WERI-Rb-1 (cell line): ENCODE measurements at regions not wholly inside any gene's neighbourhood (a gene's known extent, or its start where the extent isn't known, plus 50 kb on each side); places are given as distances from the start of the nearest gene placed in this dataset.

Experiments
- DNase-seq: peaks from one replicate; pipeline ENCODE4 v3.0.0-alpha.2; 2020
- H3K27ac ChIP-seq: fragments of 250-450 bp; sonication (Bioruptor Pico); 2 replicates; pipeline ENCODE4 v1.5.1; 2020; ENCODE audit warnings: mild to moderate bottlenecking, moderate library complexity
- H3K27me3 ChIP-seq: fragments of 250-450 bp; sonication (Bioruptor Pico); 2 replicates; pipeline ENCODE4 v1.5.1; 2021; ENCODE audit warnings: mild to moderate bottlenecking, low read depth, moderate library complexity; ENCODE audit not compliant: insufficient read depth, severe bottlenecking
- H3K36me3 ChIP-seq: fragments of 250-450 bp; sonication (Bioruptor Pico); 2 replicates; pipeline ENCODE4 v1.5.1; 2020; ENCODE audit warnings: mild to moderate bottlenecking, moderate library complexity
- H3K4me3 ChIP-seq: 2 replicates; pipeline ENCODE4 v1.5.1; 2011; ENCODE audit warnings: low read depth, mild to moderate bottlenecking, control low read depth, low read length
- H3K9me3 ChIP-seq: fragments of 250-450 bp; sonication (Bioruptor Pico); 2 replicates; pipeline ENCODE4 v1.5.1; 2021; ENCODE audit warnings: mild to moderate bottlenecking, moderate library complexity; ENCODE audit not compliant: severe bottlenecking
- TF ChIP-seq, protein P1 (sequence below): IDR thresholded peaks from 2 replicates; pipeline ENCODE4 v1.5.1; 2011; ENCODE audit warnings: low read depth, mild to moderate bottlenecking, control low read depth, inconsistent platforms, low read length

DNA sequence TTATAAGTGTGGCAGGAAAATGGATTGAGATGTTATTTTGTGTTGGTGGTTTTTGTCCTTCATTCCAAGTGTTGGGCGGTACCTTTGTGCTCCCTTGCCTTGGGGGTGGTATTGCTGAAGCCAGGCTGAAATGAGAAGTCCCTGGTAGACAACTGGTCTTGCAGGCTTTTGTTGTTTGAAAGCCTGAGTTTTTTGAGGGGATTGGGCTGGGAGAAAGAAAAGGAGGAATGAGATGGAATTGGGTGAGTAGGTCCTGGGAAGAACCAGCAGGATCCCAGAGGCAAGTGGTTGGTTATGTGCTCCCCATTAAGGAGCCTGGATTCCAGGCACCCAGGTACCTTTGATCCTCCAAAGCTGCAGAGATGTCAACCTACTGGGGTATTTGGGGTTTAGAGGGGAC lies 93.7 kb upstream of the SLC2A1 start:
- no peak overlapping the region for H3K4me3 ChIP-seq
- no peaks in the 10 kb centered on the region for H3K27me3 ChIP-seq
- no peak overlapping the region for H3K27ac ChIP-seq
- no peak for DNase-seq
- H3K9me3 ChIP-seq: no peaks in the 10 kb centered on the region
- H3K36me3 ChIP-seq: no peaks in the 10 kb centered on the region
- TF ChIP-seq, protein P1, sequence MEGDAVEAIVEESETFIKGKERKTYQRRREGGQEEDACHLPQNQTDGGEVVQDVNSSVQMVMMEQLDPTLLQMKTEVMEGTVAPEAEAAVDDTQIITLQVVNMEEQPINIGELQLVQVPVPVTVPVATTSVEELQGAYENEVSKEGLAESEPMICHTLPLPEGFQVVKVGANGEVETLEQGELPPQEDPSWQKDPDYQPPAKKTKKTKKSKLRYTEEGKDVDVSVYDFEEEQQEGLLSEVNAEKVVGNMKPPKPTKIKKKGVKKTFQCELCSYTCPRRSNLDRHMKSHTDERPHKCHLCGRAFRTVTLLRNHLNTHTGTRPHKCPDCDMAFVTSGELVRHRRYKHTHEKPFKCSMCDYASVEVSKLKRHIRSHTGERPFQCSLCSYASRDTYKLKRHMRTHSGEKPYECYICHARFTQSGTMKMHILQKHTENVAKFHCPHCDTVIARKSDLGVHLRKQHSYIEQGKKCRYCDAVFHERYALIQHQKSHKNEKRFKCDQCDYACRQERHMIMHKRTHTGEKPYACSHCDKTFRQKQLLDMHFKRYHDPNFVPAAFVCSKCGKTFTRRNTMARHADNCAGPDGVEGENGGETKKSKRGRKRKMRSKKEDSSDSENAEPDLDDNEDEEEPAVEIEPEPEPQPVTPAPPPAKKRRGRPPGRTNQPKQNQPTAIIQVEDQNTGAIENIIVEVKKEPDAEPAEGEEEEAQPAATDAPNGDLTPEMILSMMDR: no peak

DNA sequence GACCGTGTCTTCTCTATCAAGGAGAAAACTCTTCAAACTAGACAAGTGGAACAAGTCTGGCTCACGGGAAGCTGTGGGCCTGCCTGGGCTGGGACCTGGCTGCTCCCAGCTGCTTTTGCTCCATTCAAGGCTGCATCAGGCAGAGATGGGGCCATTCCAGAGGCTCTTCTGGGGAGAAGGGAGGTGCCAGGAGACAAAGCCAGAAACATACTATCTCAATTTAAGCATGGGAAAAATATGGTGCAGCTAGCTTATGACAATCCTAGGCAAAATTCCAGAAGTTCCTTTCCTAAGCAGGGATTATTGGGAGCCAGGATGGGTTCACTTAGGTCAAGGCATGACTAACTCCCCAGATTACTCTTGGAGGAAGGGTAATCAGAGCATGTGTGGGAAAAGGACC lies 90.8 kb upstream of the SLC2A1 start:
- TF ChIP-seq, protein P1: no peak
- no peaks in the 10 kb centered on the region for H3K36me3 ChIP-seq
- peak; percentile 21 for DNase-seq
- H3K9me3 ChIP-seq: no peaks in the 10 kb centered on the region
- H3K27me3 ChIP-seq: no peaks in the 10 kb centered on the region
- H3K4me3 ChIP-seq: no peak overlapping the region
- H3K27ac ChIP-seq: no peak overlapping the region

DNA sequence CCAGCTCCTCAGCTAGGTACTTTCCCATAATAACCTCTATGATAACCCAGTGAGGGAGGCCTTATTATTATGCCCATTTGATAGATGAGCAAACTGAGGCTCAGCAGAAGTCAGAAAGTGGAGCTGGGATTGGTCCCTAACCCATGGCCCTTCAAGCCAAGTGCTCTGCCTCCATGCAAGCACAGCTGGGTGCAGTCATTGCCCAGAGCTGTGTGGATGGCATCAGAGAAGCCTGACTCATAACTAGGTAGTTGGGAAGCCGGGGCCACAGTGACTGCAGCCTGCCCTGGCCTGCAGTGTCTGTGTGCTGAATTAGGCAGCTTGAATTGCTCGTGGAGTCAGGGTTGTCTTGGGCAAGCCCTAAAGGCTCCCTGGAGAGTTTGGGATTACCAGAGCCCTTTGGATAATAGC lies 89.9 kb upstream of the SLC2A1 start:
- no peak overlapping the region for H3K4me3 ChIP-seq
- H3K9me3 ChIP-seq: no peaks in the 10 kb centered on the region
- peak; percentile 56 for DNase-seq
- H3K36me3 ChIP-seq: no peaks in the 10 kb centered on the region
- TF ChIP-seq, protein P1: no peak
- H3K27ac ChIP-seq: no peak overlapping the region
- H3K27me3 ChIP-seq: no peaks in the 10 kb centered on the region

DNA sequence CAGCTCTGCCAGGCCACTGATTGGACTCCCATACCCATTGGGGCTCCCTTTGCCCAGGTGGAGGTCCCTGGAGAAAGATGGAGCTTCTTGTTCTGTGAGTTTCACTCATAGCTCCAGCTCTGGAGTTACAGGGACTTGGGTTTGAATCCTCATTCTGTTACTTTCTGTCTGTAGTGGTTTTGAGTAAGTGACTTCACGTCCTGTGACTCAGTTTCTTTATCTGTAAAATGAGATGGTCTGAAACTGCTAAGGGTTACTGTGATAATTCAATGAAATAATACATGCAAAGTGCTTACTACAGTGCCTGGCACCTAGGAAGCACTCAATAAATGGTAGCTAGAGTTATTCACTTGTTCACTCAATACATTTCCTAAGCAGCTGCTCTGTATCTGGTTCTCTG lies 88.5 kb upstream of the SLC2A1 start:
- Histone ChIP-seq H3K4me3 (no peak overlapping the region), H3K27me3 (no peaks in the 10 kb centered on the region), H3K27ac (no peak overlapping the region), H3K36me3 (no peaks in the 10 kb centered on the region), H3K9me3 (no peaks in the 10 kb centered on the region)
- no peak for DNase-seq
- TF ChIP-seq, protein P1: no peak

DNA sequence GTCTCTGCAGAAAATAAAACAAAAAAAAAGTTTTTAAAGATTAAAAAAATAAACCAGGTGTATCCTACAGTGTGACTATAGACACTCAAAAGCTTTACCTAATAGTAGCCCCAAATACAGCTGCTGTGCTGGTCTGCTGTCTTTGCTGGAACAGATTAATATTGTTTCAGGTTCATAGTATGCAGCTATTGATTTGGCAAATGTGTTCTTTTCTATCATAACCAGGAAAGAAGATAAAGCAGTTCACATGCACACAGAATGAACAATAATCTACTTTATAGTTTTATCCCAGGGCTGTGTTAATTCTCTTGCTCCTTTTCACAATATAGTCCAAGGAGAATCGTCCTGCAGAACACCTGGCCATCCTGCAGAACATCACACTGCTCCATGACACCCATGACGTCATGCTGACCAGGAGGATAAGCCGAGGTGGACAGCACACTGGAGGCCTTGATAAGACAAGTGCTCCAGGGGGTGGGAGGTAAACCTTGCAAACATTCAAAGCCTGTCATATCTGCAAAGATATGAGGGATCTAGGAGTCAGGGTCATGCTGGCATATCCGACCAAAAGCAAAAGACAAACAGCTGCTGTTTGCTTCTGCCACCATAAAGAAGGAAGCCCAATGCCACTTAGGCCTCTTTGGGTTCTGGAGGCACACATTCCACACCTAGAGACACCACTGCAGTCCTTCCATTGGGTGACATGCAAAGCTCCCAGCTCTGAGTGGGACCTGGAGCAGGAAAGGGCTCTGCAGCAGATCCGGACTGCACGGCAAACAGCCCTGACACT lies 86.1 kb upstream of the SLC2A1 start:
- Histone ChIP-seq H3K27me3 (no peaks in the 10 kb centered on the region), H3K36me3 (no peaks in the 10 kb centered on the region), H3K9me3 (no peaks in the 10 kb centered on the region), H3K27ac (no peak overlapping the region), H3K4me3 (no peak overlapping the region)
- TF ChIP-seq, protein P1: no peak
- peak; percentile 23 for DNase-seq

DNA sequence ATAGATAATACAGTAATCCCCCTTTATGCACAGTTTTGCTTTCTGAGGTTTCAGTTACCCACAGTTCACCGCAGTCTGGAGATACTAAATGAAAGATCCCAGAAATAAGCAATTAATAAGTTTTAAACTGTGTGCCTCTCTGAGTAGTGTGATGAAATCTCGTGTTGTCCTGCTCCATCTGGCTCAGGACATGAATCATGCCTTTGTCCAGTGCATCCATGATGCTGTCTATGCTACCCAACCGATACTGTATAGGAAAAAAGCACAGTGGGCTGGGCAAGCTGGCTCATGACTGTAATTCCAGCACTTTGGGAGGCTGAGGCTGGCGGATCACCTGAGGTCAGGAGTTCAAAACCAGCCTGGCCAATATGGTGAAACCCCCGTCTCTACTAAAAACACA lies 85.0 kb upstream of the SLC2A1 start:
- H3K36me3 ChIP-seq: no peaks in the 10 kb centered on the region
- no peak for DNase-seq
- H3K27ac ChIP-seq: no peak overlapping the region
- no peaks in the 10 kb centered on the region for H3K9me3 ChIP-seq
- H3K27me3 ChIP-seq: no peaks in the 10 kb centered on the region
- TF ChIP-seq, protein P1: no peak
- no peak overlapping the region for H3K4me3 ChIP-seq
